HG03280 (cell line): ENCODE measurements at regions not wholly inside any gene's neighbourhood (a gene's known extent, or its start where the extent isn't known, plus 50 kb on each side); places are given as distances from the start of the nearest gene placed in this dataset.
A peak's percentile ranks its signal among the peaks of the same experiment; 100 is the strongest.

Experiments used
- ATAC-seq: cut with Tn5 transposase; IDR thresholded peaks from one replicate; pipeline ENCODE4 v1.9.1; 2021; ENCODE audit warnings: mild to moderate bottlenecking, moderate library complexity; ENCODE audit not compliant: unreplicated experiment

- no peak for ATAC-seq
Measured at GRCh38 chr18:76647322-76647721, 152.3 kb upstream of the ZNF516 start.

GRCh38 chr18:76644580-76644979 is 149.5 kb upstream of the ZNF516 start:
- no peak for ATAC-seq

GRCh38 chr18:76643996-76644395 is 149.0 kb upstream of the ZNF516 start:
- ATAC-seq: no peak

- no peak for ATAC-seq
Measured at GRCh38 chr18:76643199-76643598, 148.2 kb upstream of the ZNF516 start.

GRCh38 chr18:76640438-76640837 is 145.4 kb upstream of the ZNF516 start:
- no peak for ATAC-seq

GRCh38 chr18:76634564-76634963 is 139.5 kb upstream of the ZNF516 start:
- no peak for ATAC-seq

- ATAC-seq: no peak
Measured at GRCh38 chr18:76633588-76634269, 138.7 kb upstream of the ZNF516 start.

- ATAC-seq: no peak
Measured at GRCh38 chr18:76627444-76627843, 132.4 kb upstream of the ZNF516 start.

- no peak for ATAC-seq
Measured at GRCh38 chr18:76626991-76627390, 131.9 kb upstream of the ZNF516 start.

- ATAC-seq: no peak
Measured at GRCh38 chr18:76622651-76623050, 127.6 kb upstream of the ZNF516 start.

GRCh38 chr18:76621782-76622495 is 126.9 kb upstream of the ZNF516 start:
- ATAC-seq: no peak

- no peak for ATAC-seq
Measured at GRCh38 chr18:76621226-76621625, 126.2 kb upstream of the ZNF516 start.

- ATAC-seq: peak; percentile 66
Measured at GRCh38 chr18:76620321-76621170, 125.5 kb upstream of the ZNF516 start.

GRCh38 chr18:76619621-76620315 is 124.7 kb upstream of the ZNF516 start:
- no peak for ATAC-seq

GRCh38 chr18:76619261-76619620 is 124.2 kb upstream of the ZNF516 start:
- ATAC-seq: no peak

- no peak for ATAC-seq
Measured at GRCh38 chr18:76618721-76619120, 123.7 kb upstream of the ZNF516 start.

- no peak for ATAC-seq
Measured at GRCh38 chr18:76616373-76616772, 121.3 kb upstream of the ZNF516 start.

- ATAC-seq: no peak
Measured at GRCh38 chr18:76615065-76615733, 120.2 kb upstream of the ZNF516 start.

GRCh38 chr18:76613755-76614120 is 118.7 kb upstream of the ZNF516 start:
- ATAC-seq: no peak

- ATAC-seq: no peak
Measured at GRCh38 chr18:76613053-76613754, 118.2 kb upstream of the ZNF516 start.
